ENCODE measurements at regions not wholly inside any gene's neighbourhood (a gene's known extent, or its start where the extent isn't known, plus 50 kb on each side); places are given as distances from the start of the nearest gene placed in this dataset.

DNA sequence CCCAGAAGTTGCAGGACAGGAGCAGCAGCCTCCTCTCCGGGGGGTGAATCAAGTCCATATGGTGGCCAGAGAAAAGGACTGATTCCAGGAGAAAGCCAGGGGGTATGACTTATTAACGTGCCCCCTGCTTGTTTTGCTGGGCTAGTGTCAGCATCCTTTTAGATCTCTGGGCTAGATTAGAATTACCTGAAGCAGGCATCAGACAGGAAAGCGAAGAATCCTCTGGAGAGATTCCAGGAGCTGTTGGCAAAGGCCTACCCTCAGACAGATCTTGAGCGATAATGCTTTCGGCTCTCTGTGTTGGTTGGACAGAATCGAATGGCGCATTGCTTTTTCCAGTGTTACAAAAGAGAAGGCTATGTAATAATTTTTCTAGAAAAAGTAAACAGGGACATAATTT, 164.0 kb upstream of the GLI3 start:
- peaks cover 12% of the 10 kb centered on the region; the same call in 1 of the 2 replicates for H3K27me3 ChIP-seq (ENCODE audit: insufficient read depth)
- DNase-seq: no peak
- no peak overlapping the region for H3K4me2 ChIP-seq
- TF ChIP-seq TEAD4 (IDR thresholded peaks at IDR 0.05; ENCODE audit: borderline replicate concordance, insufficient read depth) (no peak), EP300 (IDR thresholded peaks at IDR 0.05; ENCODE audit: borderline replicate concordance in 1 of 2, low read depth in 1 of 2, low read length in 1 of 2) (no peak), ELF1 (IDR thresholded peaks at IDR 0.05) (no peak), JUND (IDR thresholded peaks at IDR 0.05) (no peak), EZH2phosphoT487 (IDR thresholded peaks at IDR 0.05; ENCODE audit: borderline replicate concordance, low read depth) (no peak), FOXM1 (IDR thresholded peaks at IDR 0.05; ENCODE audit: low read depth) (no peak), SIN3A (IDR thresholded peaks at IDR 0.05; ENCODE audit: borderline replicate concordance, low read depth, low read length) (no peak), GABPA (IDR thresholded peaks at IDR 0.05; ENCODE audit: low read depth) (no peak), YY1 (IDR thresholded peaks at IDR 0.05; ENCODE audit: low read depth) (no peak), TCF12 (IDR thresholded peaks at IDR 0.05) (no peak), MXI1 (IDR thresholded peaks at IDR 0.05; ENCODE audit: low read depth, low read length) (no peak), FOSL2 (IDR thresholded peaks at IDR 0.05; ENCODE audit: borderline replicate concordance, low read depth) (no peak), RAD21 (IDR thresholded peaks at IDR 0.05; ENCODE audit: low read length) (no peak), SMC3 (IDR thresholded peaks at IDR 0.05; ENCODE audit: low read depth, low read length) (no peak), FOXJ3 (CRISPR knock-in tag; IDR thresholded peaks at IDR 0.05) (no peak)
- TF ChIP-seq, protein P1, sequence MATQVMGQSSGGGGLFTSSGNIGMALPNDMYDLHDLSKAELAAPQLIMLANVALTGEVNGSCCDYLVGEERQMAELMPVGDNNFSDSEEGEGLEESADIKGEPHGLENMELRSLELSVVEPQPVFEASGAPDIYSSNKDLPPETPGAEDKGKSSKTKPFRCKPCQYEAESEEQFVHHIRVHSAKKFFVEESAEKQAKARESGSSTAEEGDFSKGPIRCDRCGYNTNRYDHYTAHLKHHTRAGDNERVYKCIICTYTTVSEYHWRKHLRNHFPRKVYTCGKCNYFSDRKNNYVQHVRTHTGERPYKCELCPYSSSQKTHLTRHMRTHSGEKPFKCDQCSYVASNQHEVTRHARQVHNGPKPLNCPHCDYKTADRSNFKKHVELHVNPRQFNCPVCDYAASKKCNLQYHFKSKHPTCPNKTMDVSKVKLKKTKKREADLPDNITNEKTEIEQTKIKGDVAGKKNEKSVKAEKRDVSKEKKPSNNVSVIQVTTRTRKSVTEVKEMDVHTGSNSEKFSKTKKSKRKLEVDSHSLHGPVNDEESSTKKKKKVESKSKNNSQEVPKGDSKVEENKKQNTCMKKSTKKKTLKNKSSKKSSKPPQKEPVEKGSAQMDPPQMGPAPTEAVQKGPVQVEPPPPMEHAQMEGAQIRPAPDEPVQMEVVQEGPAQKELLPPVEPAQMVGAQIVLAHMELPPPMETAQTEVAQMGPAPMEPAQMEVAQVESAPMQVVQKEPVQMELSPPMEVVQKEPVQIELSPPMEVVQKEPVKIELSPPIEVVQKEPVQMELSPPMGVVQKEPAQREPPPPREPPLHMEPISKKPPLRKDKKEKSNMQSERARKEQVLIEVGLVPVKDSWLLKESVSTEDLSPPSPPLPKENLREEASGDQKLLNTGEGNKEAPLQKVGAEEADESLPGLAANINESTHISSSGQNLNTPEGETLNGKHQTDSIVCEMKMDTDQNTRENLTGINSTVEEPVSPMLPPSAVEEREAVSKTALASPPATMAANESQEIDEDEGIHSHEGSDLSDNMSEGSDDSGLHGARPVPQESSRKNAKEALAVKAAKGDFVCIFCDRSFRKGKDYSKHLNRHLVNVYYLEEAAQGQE (IDR thresholded peaks at IDR 0.05; ENCODE audit: low read depth, low read length): no peak
- TF ChIP-seq, protein P2, sequence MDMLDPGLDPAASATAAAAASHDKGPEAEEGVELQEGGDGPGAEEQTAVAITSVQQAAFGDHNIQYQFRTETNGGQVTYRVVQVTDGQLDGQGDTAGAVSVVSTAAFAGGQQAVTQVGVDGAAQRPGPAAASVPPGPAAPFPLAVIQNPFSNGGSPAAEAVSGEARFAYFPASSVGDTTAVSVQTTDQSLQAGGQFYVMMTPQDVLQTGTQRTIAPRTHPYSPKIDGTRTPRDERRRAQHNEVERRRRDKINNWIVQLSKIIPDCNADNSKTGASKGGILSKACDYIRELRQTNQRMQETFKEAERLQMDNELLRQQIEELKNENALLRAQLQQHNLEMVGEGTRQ (IDR thresholded peaks at IDR 0.05; ENCODE audit: borderline replicate concordance, low read depth, low read length): no peak
- TF ChIP-seq, protein P3, sequence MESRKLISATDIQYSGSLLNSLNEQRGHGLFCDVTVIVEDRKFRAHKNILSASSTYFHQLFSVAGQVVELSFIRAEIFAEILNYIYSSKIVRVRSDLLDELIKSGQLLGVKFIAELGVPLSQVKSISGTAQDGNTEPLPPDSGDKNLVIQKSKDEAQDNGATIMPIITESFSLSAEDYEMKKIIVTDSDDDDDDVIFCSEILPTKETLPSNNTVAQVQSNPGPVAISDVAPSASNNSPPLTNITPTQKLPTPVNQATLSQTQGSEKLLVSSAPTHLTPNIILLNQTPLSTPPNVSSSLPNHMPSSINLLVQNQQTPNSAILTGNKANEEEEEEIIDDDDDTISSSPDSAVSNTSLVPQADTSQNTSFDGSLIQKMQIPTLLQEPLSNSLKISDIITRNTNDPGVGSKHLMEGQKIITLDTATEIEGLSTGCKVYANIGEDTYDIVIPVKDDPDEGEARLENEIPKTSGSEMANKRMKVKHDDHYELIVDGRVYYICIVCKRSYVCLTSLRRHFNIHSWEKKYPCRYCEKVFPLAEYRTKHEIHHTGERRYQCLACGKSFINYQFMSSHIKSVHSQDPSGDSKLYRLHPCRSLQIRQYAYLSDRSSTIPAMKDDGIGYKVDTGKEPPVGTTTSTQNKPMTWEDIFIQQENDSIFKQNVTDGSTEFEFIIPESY (IDR thresholded peaks at IDR 0.05; ENCODE audit: borderline replicate concordance, low read depth): no peak
- no peaks in the 10 kb centered on the region for H3K9me2 ChIP-seq
- H4K20me1 ChIP-seq (ENCODE audit: insufficient read depth): no peaks in the 10 kb centered on the region
- no peaks in the 10 kb centered on the region for H3F3A ChIP-seq (replicated peaks; ENCODE audit: insufficient read depth)
- H2AFZ ChIP-seq (ENCODE audit: low read depth): no peak overlapping the region
- POLR2A ChIA-PET: no interaction called here
- H3K9me3 ChIP-seq: no peaks in the 10 kb centered on the region
- no peak overlapping the region for H3K27ac ChIP-seq (ENCODE audit: low read depth in 2 of 2, low read length in 1 of 2)
- no peak overlapping the region for H3K4me3 ChIP-seq (ENCODE audit: low read depth in 2 of 2, low read length in 1 of 2)
- H3K4me1 ChIP-seq (ENCODE audit: control insufficient read depth in 1 of 2, insufficient read depth in 2 of 2, low read depth in 1 of 2, low read length in 1 of 2): no peaks in the 10 kb centered on the region
- WGBS (ENCODE audit: low lambda C conversion rate): 18% methylated on average over 7 of the region's 7 CpGs
- H3K9ac ChIP-seq: no peak overlapping the region
- H3K79me2 ChIP-seq (ENCODE audit: insufficient read depth): no peaks in the 10 kb centered on the region
- H3K36me3 ChIP-seq (replicated peaks in 1 of 2; ENCODE audit: control insufficient read depth in 1 of 2, insufficient read depth in 2 of 2, low read length in 1 of 2): no peaks in the 10 kb centered on the region
- CTCF ChIA-PET: no interaction called here

All from SK-N-SH (cell line).